HUES6 (cell line): ENCODE measurements at regions not wholly inside any gene's neighbourhood (a gene's known extent, or its start where the extent isn't known, plus 50 kb on each side); places are given as distances from the start of the nearest gene placed in this dataset.

Experiments
- H3K27ac ChIP-seq: 2 replicates; pipeline ENCODE4 v1.7.0; 2013; ENCODE audit warnings: low read depth, mild to moderate bottlenecking, low read length, inconsistent platforms
- H3K27me3 ChIP-seq: 2 replicates; pipeline ENCODE4 v1.6.1; 2013; ENCODE audit warnings: low read length; ENCODE audit not compliant: control insufficient read depth, insufficient read depth
- H3K36me3 ChIP-seq: 2 replicates; pipeline ENCODE4 v1.6.1; 2013; ENCODE audit warnings: low read length; ENCODE audit not compliant: control insufficient read depth, insufficient read depth
- H3K4me1 ChIP-seq: 2 replicates; pipeline ENCODE4 v1.6.1; 2013; ENCODE audit warnings: low read length; ENCODE audit not compliant: control insufficient read depth, insufficient read depth
- H3K4me3 ChIP-seq: 2 replicates; pipeline ENCODE4 v1.5.1; 2013; ENCODE audit warnings: low read depth, low read length
- H3K9ac ChIP-seq: one replicate; pipeline ENCODE4 v1.6.1; 2013; ENCODE audit warnings: mild to moderate bottlenecking, low read length
- H3K9me3 ChIP-seq: 2 replicates; pipeline ENCODE4 v1.6.1; 2013; ENCODE audit warnings: low read depth, low read length; ENCODE audit not compliant: control insufficient read depth, insufficient read depth

DNA sequence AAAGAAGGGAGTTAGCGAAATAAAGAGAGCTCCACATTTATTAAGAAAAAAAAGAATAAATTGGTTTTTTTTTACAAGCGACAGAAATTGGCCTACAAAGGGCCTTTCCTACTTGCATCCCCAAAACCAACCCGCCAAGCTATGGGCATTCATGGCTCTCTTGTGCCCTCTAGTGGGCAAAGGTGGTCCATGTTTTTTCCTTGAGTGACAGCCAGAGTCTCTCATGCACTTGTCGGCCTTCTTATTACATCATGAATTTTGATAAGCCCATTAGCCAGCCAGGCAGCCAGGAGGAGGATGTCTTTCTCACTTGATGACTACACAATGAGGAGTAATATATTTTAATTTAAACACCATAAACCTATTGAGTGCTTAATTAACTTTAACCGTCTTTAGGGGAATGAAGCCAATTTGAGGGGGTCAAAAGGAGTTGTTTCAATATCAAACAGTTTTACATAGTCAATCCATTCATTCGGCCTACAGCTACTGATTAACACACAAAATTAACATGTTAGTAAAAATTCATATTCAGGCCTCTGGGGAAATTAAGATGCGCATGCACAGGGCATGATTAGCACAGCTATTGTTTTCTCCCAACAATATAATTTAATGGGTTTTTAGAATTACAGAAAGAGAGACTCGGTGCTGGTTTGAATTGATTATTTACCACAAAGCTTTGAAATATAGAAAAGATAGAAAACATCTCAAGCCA lies 85.5 kb downstream of the RCN1 start:
- no peak overlapping the region for H3K9ac ChIP-seq
- no peak overlapping the region for H3K4me3 ChIP-seq

GRCh38 chr11:32178692-32179091 lies 87.8 kb downstream of the RCN1 start:
- H3K36me3 ChIP-seq = no peaks in the 10 kb centered on the region
- H3K4me3 ChIP-seq = no peak overlapping the region
- no peaks in the 10 kb centered on the region for H3K9me3 ChIP-seq
- no peaks in the 10 kb centered on the region; the same call in 1 of the 2 replicates for H3K27me3 ChIP-seq
- H3K27ac ChIP-seq = no peak overlapping the region
- H3K9ac ChIP-seq = no peak overlapping the region
- no peaks in the 10 kb centered on the region for H3K4me1 ChIP-seq

More for the DNA sequence above, 85.5 kb downstream of the RCN1 start:
- H3K27ac ChIP-seq = no peak overlapping the region
- H3K27me3 ChIP-seq = no peaks in the 10 kb centered on the region; the same call in 1 of the 2 replicates
- no peaks in the 10 kb centered on the region for H3K9me3 ChIP-seq
- no peaks in the 10 kb centered on the region for H3K36me3 ChIP-seq
- H3K4me1 ChIP-seq = 0 out of 2 replicates have a peak, but pooled peaks cover 3% of the 10 kb centered on the region

DNA sequence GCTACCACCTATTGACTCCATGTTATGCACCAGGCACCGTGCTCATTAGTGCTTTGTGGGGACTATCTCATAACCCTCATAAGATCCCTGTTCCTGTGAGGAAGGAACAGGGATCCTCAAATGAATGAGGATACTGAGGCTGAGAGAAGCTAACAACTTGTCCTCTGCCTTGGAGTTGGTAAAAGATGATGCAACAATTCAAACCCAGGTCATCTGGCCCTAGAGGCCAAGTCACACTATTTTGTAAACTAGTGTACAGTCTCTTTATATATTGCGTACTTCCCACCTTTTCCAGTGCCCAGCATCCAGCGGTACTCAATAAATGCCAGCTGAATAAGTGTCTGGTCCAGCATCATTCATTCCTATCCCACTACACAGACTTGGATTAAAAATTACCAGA lies 92.6 kb downstream of the RCN1 start:
- Histone ChIP-seq H3K9me3 (no peaks in the 10 kb centered on the region), H3K4me3 (no peak overlapping the region)

DNA sequence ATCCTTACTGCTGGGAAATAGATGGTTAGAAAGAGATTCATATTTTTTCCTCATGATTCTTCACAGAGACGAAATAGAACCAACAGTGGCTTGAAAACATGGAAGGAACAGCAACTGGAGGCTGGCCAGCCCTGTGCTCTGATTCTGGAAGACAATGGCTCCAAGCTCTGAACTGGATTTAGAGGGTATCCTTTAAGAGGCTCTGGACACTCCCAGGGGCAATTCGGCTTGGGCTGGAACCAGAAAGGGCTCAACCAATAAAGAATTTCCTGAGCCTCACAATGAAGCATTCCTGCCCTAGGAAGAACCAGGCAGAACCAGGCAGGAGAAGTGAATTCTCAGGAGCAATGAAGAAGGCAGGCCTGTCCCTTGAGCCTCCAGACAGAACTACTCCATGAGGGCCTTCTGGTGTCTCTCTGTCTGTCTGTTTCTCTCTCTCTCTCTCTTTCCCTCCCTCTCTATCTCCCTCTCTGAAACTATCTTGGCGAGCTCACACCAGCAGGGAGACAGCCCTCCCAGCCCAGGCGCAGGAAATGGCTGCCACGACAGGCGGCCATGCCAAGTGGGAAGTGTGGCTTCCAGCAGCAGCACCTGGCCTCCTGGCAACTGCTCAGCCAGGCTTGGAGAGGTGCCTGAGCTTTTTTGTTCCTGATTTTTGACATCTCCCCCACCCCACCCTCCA lies 93.3 kb downstream of the RCN1 start:
- Histone ChIP-seq H3K36me3 (no peaks in the 10 kb centered on the region), H3K9ac (no peak overlapping the region), H3K4me1 (no peaks in the 10 kb centered on the region), H3K27ac (no peak overlapping the region), H3K9me3 (no peaks in the 10 kb centered on the region), H3K4me3 (no peak overlapping the region), H3K27me3 (no peaks in the 10 kb centered on the region; the same call in 1 of the 2 replicates)

More for the DNA sequence above, 92.6 kb downstream of the RCN1 start:
- Histone ChIP-seq H3K4me1 (no peaks in the 10 kb centered on the region), H3K27me3 (no peaks in the 10 kb centered on the region; the same call in 1 of the 2 replicates), H3K36me3 (no peaks in the 10 kb centered on the region), H3K27ac (no peak overlapping the region), H3K9ac (no peak overlapping the region)

DNA sequence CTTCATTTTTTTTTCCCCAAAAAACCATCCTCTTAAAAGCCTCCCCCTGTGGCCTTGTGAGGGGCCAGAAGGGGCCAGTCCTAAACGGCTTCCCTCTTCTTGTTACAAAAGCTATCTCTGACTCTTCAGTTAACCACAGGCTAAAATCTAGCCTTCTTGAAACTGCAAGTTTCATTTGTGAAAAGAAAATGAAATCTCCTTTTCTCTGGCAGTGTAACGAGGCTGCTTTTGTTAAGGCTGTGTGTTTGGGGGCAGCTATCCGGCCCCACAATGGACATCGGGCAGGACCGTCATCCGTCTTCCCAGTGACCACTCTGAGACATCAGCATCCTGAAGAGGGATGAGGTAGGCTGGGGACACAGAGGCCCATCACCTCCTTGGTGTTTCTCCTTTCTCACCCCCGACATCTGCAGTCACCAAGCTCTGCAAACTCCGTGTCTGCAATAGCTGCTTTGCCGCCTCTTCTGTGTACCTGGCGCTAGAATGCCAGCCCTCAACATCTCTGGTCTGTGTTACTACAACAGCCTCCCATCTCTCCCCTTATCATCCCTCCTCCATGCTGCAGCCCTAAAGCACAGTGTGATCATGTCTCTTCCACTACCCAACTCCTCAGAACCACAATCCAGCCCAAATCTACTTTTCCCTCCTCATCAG lies 94.0 kb downstream of the RCN1 start:
- Histone ChIP-seq H3K9me3 (no peaks in the 10 kb centered on the region), H3K9ac (no peak overlapping the region), H3K4me3 (no peak overlapping the region), H3K4me1 (no peaks in the 10 kb centered on the region), H3K27me3 (no peaks in the 10 kb centered on the region; the same call in 1 of the 2 replicates), H3K36me3 (no peaks in the 10 kb centered on the region), H3K27ac (no peak overlapping the region)

- H3K36me3 ChIP-seq = no peaks in the 10 kb centered on the region
- no peak overlapping the region for H3K9ac ChIP-seq
- H3K4me1 ChIP-seq = no peaks in the 10 kb centered on the region
- no peak overlapping the region for H3K27ac ChIP-seq
- no peaks in the 10 kb centered on the region for H3K27me3 ChIP-seq
- no peaks in the 10 kb centered on the region for H3K9me3 ChIP-seq
- no peak overlapping the region for H3K4me3 ChIP-seq
Observed at GRCh38 chr11:32186118-32186517, 95.2 kb downstream of the RCN1 start.

DNA sequence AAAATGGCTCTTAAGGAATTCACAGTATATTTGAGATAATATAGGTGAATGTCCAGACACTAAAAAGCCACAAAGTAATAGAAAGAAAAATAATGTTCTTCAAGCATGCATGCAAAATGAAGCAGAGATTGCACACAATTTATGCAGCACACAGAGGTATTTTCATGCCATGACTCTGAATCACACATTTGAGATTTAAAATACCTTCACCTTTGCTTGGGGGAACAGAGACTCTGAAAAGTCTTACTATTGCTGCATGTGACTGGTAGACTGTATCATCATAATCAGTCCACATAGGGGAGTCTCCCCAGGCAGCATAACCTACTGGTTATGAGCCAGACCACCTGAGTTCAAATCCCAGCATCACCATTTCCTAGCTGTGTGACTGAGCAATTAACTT lies 96.2 kb downstream of the RCN1 start:
- Histone ChIP-seq H3K9me3 (no peaks in the 10 kb centered on the region), H3K4me3 (no peak overlapping the region), H3K27ac (no peak overlapping the region), H3K4me1 (no peaks in the 10 kb centered on the region), H3K9ac (no peak overlapping the region), H3K36me3 (no peaks in the 10 kb centered on the region), H3K27me3 (no peaks in the 10 kb centered on the region)

DNA sequence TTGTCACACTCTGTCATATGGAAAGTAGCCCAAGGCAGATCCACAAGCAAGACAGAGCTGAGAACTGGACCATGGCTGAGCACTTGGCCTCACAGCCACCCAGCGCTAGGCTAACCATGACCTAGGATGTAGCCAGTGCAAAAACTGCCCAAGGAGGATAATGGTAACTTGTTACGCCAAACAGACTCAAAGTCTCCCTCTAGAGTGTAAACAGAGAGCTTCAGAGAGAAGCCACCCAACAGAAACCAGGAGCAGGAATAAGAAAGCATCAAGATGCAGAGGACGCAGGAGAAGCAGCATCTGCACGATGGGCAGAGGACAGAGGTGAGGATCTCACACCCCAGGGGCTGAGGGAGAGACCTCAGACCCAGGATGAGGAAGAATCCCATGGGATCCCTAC lies 97.9 kb downstream of the RCN1 start:
- no peaks in the 10 kb centered on the region for H3K9me3 ChIP-seq
- H3K4me3 ChIP-seq = no peak overlapping the region
- no peak overlapping the region for H3K9ac ChIP-seq
- no peaks in the 10 kb centered on the region for H3K4me1 ChIP-seq
- H3K36me3 ChIP-seq = no peaks in the 10 kb centered on the region
- H3K27me3 ChIP-seq = no peaks in the 10 kb centered on the region
- no peak overlapping the region for H3K27ac ChIP-seq

- no peak overlapping the region for H3K27ac ChIP-seq
- no peaks in the 10 kb centered on the region for H3K36me3 ChIP-seq
- H3K4me3 ChIP-seq = no peak overlapping the region
- no peak overlapping the region for H3K9ac ChIP-seq
- no peaks in the 10 kb centered on the region for H3K9me3 ChIP-seq
- no peaks in the 10 kb centered on the region; the same call in 1 of the 2 replicates for H3K27me3 ChIP-seq
- no peaks in the 10 kb centered on the region for H3K4me1 ChIP-seq
Observed at GRCh38 chr11:32196137-32196536, 105.3 kb downstream of the RCN1 start.

- Histone ChIP-seq H3K27me3 (no peaks in the 10 kb centered on the region; the same call in 1 of the 2 replicates), H3K4me1 (no peaks in the 10 kb centered on the region)
Observed at GRCh38 chr11:32198053-32198452, 107.2 kb downstream of the RCN1 start.

More at GRCh38 chr11:32198053-32198452, 107.2 kb downstream of the RCN1 start:
- H3K36me3 ChIP-seq = no peaks in the 10 kb centered on the region
- no peaks in the 10 kb centered on the region for H3K9me3 ChIP-seq
- H3K4me3 ChIP-seq = no peak overlapping the region
- no peak overlapping the region for H3K27ac ChIP-seq
- H3K9ac ChIP-seq = no peak overlapping the region
